COLO668 (cell line): ENCODE measurements at regions not wholly inside any gene's neighbourhood (a gene's known extent, or its start where the extent isn't known, plus 50 kb on each side); places are given as distances from the start of the nearest gene placed in this dataset.
"Not testable (repeated sequence)": the region's sequence is repeated elsewhere in the genome, so short reads cannot be mapped to it uniquely, and the experiment has no call there.

Source experiments
- DNase-seq: peaks from one replicate; lab custom pipeline; 2025; ENCODE audit not compliant: unreplicated experiment; lab: John Stamatoyannopoulos, UW

- DNase-seq = no peak
Observed at GRCh38 chr6:168177103-168177891, 98.3 kb upstream of the FRMD1 start.

- DNase-seq = no peak
Observed at GRCh38 chr6:168171673-168172353, 92.8 kb upstream of the FRMD1 start.

GRCh38 chr6:168170841-168171601 is 92.0 kb upstream of the FRMD1 start:
- DNase-seq = no peak

- DNase-seq = no peak
Observed at GRCh38 chr6:168169624-168170023, 90.6 kb upstream of the FRMD1 start.

GRCh38 chr6:168168936-168169335 is 89.9 kb upstream of the FRMD1 start:
- DNase-seq = not testable (repeated sequence)

- not testable (repeated sequence) for DNase-seq
Observed at GRCh38 chr6:168168330-168168729, 89.3 kb upstream of the FRMD1 start.

- no peak for DNase-seq
Observed at GRCh38 chr6:168167431-168168315, 88.7 kb upstream of the FRMD1 start.

GRCh38 chr6:168166627-168167026 is 87.6 kb upstream of the FRMD1 start:
- no peak for DNase-seq

- DNase-seq = no peak
Observed at GRCh38 chr6:168165891-168166290, 86.9 kb upstream of the FRMD1 start.

- DNase-seq = no peak
Observed at GRCh38 chr6:168165373-168165772, 86.4 kb upstream of the FRMD1 start.

GRCh38 chr6:168164462-168165061 is 85.5 kb upstream of the FRMD1 start:
- no peak for DNase-seq

GRCh38 chr6:168163096-168163731 is 84.2 kb upstream of the FRMD1 start:
- DNase-seq = no peak

- DNase-seq = peak; percentile 54
Observed at GRCh38 chr6:168162366-168162765, 83.4 kb upstream of the FRMD1 start.

GRCh38 chr6:168161371-168161750 is 82.3 kb upstream of the FRMD1 start:
- DNase-seq = no peak

GRCh38 chr6:168160506-168161370 is 81.7 kb upstream of the FRMD1 start:
- DNase-seq = no peak

- DNase-seq = peak; percentile 24
Observed at GRCh38 chr6:168159506-168159905, 80.5 kb upstream of the FRMD1 start.

GRCh38 chr6:168158980-168159349 is 80.0 kb upstream of the FRMD1 start:
- no peak for DNase-seq

GRCh38 chr6:168158213-168158979 is 79.4 kb upstream of the FRMD1 start:
- peak; percentile 56 for DNase-seq
